ENCODE measurements at regions not wholly inside any gene's neighbourhood (a gene's known extent, or its start where the extent isn't known, plus 50 kb on each side); places are given as distances from the start of the nearest gene placed in this dataset.

GRCh38 chr20:36824142-36824940, 50.8 kb upstream of the DSN1 start:
- DNase-seq: no peak

DNA sequence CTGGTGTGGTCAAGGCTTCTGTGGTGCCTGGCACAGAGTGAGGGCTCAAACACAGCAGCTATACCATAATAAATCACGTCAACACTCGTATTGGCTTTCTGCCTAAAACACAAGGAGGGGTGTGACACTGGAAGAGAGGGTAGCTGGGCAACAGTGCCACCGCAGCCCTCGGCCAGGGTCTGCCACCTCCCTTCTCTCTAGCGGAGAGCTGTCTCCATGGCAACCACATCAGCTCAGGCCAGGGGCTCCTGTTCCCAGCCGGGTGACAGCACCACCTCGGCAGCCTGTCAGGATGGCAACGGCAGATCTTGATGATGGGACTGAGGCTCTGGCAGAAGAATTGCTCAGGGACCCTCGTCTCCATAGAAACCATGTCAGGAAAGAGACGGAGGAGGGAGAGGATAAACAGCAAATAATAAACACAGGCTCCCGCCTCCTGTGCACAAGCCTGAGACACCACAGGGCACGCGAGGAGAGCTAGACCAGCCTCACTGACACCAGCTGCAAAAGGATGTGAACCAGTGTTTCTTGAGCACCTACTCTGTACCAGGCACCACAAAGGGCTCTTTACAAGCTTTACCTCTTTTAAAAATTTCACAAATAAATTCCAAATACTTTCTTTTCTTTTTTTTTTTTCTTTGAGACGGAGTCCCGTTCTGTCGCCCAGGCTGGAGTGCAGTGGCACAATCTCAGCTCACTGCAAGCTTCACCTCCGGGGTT, 50.4 kb upstream of the TLDC2 start:
- DNase-seq: peak in 21 of 56 donors; percentile 12 to 57 (median 30)

All from nucleus accumbens (tissue), 56 donors.